GM04504 (cell line): ENCODE measurements at regions not wholly inside any gene's neighbourhood (a gene's known extent, or its start where the extent isn't known, plus 50 kb on each side); places are given as distances from the start of the nearest gene placed in this dataset.
"Not testable (repeated sequence)": the region's sequence is repeated elsewhere in the genome, so short reads cannot be mapped to it uniquely, and the experiment has no call there.

ENCODE experiments used
- DNase-seq: peaks from one replicate; pipeline ENCODE4 v3.0.0-alpha.2; 2012; ENCODE audit warnings: low read depth

DNA sequence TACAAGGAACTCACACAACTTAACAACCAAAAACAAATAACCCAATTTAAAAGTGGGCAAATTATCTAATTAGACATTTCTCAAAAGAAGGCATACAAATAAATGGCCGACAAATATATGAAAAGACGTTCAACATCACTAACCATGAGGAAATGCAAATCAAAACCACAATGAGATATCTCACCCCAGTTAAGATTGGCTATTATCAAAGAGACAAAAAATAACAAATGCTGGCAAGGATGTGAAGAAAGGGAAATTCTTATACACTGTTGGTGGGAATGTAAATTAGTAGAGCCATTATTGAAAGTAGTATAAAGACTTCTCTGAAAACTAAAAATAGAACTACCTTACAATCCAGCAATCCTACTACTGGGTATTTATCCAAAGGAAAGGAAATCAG is 96.7 kb upstream of the SIRPG start:
- DNase-seq = no peak

GRCh38 chr20:1752045-1752444 is 94.5 kb upstream of the SIRPG start:
- no peak for DNase-seq

GRCh38 chr20:1748777-1749176 is 91.2 kb upstream of the SIRPG start:
- DNase-seq = no peak

DNA sequence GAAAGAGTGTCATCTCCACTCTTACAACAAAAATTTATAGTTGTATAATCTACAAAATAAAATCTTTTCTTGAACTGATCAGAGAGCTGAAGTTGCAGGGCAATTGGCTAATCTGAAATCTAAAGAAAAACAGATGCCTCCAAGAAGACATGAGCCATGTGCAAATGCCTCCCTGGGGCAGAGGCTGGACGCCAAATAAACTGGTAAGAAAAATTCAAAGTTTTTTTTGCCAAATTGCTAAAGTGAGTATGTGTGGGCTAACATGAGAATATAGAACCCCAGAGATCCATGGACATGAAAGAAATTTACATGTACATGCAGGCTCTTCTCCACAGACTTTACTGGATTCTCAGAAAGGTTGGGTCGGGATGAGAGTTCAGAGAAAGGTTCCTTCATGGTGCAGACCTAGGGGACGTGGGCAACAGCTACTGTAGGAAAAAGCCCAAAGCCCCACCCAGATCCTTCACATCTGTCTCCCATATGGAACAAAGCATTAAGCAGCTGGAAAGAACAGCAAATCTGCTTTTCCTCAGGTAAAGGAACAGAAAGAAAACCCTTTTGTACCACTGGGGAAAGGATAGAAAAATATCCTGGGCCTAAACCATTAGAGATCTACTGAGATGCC is 90.5 kb upstream of the SIRPG start:
- no peak for DNase-seq

DNA sequence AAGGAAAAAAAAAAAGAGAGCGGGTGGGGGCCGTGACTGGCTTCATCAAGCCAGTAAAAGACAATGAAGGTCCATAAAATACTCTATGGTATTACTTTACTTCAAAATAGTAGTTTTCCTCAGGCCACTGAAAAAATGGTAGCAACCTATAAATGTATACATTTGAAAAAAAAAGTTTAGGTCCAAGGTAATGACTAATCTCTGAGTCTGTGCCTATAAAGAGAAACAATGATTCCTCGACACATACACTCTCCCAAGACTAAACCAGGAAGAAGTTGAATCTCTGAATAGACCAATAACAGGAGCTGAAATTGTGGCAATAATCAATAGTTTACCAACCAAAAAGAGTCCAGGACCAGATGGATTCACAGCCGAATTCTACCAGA is 84.5 kb upstream of the SIRPG start:
- not testable (repeated sequence) for DNase-seq

DNA sequence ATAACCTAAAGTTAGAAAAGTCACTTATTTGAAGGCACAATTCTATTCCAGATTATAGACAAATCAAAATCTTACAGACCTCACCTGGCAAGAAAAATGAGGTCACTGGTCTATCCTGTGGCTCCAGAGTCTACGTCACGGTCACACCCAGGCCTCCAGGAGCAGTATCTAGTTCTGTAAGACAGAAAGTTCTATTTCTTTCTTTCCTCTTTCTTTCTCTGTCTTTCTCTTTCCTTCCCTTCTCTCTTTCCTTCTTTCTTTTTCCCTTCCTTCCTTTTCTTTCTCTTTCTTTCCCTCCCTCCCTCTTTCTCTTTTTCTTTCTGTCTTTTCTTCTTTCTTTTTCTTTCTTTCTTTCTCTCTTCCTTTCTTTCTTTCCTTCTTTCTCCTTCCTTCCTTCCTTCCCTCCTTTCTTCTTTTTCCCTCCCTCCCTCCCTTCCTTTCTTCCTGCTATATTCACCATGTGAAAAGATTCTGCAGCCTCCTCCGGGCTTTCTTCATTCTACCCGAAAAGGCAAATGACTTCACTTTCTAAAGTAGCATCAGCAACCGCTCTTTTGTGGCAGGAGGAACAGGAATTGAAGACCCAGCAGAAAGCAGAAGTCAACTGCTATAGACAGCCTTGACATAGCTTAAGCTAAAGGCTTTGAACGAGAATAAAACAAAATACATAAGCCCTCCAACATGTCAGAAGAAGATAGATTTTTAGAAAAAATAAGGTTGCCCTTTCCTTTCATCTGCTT is 83.9 kb upstream of the SIRPG start:
- no peak for DNase-seq

- DNase-seq = no peak
These were observed 79.6 kb upstream of the SIRPG start for GRCh38 chr20:1737134-1737533.

DNA sequence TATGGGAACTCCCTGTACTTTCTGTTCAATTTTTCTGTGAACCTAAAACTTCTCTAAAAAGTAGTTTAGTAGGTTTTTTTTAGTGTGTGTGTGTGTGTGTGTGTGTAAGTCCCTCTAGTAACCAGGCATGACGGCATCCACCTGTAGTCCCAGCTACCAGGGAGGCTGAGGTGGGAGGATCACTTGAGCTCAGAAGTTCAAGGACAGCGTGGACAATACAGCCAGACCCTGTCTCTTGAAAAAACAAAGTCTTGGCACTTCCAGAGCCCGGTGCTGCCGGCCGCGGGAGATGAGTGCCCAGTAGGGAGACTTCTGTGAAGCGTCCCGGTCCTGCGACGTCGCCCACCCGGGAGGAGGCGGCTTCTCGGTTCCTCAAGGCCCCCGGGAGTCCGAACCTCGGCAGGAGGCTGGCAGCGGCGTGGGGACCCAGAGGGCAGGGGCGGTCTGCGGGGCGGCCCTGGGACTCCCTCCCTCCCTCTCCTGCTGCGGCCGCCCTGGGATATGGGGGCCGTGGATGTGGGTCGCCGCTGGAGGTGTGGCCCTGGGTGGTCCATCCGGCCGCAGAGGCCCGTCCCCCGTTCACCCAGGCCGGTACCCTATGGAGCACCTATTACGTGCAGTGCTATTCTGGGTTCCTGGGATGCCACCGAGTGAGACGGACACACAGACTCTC is 78.0 kb upstream of the SIRPG start:
- DNase-seq = no peak

DNA sequence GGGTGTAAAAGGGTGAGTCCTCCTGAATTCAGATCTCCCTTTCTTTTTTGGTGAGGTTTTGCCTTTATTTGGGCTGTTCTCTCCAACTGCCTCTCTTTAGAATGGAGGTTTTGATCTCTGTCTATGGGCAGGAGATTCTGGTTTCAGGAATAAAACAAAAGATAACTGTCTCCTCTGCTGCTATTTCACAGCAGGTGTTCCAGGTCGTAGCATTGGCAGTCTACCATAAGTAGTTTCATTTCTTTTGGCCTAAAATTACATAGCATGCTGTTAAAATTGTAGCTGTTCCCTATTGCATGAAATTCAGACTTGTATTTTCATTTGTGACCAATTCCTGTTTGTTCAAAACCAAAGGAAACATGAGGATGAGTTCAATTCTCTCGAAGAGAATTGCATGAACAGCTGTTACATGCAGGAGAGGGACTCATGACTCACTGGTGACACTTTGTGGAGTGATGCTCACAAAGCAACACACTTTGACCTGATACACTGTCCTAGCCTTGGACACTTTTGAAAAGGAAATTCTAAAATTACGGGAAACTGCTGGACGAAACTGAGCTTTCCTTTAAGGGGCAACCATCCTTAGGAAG is 76.8 kb upstream of the SIRPG start:
- peak; percentile 22 for DNase-seq

DNA sequence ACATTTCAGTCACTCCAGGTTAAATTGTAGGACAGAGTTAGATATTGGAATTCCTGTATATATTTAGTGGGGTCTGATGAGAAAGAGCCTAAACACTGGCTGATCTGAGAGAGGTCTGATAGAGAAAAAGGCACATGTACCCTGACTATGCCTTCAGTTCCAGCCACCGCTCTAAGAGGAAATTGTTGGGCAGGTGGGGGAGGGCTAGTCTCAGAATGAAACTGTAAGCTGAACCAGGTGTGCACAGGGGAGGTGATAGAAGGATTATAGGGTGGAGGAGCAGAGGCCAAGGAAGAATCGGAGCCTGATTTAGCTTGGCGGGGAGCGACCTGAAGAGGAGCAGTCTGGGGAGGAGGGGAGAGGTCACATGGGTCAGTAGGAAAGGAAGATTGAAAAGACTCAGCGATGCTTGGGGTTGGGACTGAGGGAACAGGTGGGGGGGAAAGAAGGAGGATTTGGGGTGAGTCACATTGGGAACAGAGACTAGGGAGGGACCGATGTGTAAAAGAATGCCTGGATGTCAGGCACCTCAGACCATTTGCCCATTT is 74.3 kb upstream of the SIRPG start:
- DNase-seq = not testable (repeated sequence)

DNA sequence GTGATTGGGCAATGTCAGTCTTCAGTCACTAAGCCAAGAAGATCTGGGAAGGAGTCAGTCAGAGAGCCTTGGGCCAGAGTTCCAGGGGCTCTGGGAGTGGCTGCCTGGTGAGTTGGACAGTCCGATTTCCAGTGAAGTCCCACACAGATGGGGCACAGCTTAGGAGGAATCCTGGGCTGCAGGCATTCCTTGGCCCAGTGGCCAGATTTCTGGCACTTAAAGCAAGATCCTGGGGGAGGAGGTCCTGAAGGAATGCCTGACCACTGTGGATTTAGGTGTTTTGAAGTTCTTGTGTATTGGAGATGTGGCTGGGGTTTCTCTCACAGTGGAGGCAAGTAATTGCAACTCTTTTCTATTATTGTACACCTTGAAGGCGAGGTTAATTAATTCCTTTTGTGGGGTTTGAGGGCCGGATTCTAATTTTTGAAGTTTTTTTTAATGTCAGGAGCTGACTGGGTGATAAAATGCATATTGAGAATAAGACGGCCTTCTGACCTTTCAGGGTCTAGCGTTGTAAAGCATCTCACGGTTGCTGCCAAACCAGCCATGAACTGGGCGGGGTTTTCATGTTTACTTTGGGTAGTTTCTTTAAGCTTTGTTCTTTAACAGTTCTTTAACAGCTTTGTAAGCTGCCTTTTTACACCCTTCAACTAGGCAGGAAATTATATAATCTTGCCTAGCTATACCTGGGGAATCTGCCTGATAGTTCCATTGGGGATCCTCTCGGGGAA is 73.6 kb upstream of the SIRPG start:
- DNase-seq = not testable (repeated sequence)

DNA sequence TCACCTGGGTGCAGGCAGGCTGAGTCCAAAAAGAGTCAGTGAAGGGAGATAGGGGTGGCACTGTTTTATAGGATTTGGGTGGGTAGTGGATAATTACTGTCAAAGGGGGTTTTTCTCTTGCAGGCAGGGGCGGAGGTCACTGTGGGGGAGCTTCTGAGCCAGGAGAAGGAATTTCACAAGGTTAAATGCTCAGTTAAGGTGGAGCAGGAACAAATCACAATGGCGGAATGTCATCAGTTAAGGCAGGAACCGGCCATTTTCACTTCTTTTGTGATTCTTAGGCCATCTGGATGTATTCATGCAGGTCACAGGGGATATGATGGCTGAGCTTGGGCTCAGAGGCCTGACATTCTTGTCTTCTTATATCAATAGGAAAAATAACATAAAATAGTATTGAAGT is 69.7 kb upstream of the SIRPG start:
- not testable (repeated sequence) for DNase-seq

DNA sequence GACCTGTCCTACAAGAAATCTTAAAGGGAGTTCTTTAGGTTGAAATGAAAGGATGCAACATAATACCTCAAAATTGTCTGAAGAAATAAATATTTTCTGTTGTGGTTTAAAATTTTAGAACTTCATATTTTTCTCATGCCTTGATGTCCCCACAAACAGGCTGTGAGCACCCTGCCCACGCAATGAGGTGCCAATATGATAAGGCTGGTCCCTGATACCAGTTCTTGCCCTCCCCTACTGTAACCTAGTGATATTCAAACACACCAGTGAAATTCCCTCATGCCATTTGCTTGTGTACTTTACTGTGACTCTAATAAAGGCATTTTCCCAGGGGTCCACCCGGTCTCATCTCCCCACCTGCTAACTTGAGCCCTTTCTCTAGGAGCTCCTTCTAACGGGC is 67.3 kb upstream of the SIRPG start:
- no peak for DNase-seq

DNA sequence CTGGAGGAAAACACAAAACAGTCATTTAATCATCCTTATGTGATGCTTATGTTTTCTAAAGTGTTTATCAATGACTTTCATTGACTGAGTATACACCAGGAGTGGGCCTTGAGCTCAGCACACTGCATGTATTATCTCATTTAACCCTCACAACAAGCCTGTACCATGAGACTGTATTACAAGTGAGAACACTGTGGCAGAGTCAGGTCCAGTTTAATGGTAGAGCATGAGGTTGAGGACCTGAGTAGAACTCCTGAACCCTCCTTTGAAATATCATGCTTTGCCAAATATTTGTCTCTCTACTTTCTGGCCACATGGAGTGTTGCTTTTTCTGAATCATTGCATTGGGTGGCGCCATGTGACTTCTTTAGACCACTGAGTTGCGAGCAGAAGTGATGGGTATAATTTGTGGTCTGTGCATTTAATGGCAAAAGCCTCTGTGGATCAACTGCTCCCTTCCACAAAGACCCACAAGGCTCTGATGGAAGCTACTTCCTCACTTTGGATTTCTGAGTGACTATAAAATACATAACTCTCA is 65.0 kb upstream of the SIRPG start:
- DNase-seq = no peak

- DNase-seq = no peak
These were observed 64.3 kb upstream of the SIRPG start for GRCh38 chr20:1721687-1722512.

DNA sequence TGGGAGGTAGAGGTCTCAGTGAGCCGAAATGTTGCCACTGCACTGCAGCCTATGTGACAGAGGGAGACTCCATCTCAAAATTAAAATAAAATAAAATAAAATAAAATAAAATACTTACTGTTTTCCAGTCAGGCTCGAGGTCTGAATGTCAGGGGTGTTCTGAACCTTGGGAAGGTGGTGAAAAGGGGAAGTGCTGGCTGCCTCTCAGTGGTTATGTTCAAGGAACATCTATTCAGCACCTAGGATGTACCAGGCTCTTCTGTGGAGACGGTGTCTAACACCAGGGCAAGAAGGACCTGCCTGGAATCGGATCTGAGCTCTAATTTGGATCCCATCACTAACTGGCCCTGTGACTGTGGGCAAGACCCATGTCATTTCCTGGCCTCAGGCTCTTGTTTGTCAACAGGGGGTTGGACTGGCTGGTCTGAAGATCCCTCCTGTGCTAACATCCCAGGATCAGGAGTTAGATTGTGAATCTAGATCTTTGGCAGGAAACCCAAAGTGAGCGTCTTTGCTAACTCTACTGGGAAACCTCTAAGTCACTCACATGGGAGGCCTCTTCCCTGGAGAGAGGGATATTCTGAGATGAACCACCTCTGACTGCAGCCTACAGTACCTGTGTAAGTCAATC is 63.4 kb upstream of the SIRPG start:
- no peak for DNase-seq

GRCh38 chr20:1720226-1720625 is 62.6 kb upstream of the SIRPG start:
- DNase-seq = no peak

DNA sequence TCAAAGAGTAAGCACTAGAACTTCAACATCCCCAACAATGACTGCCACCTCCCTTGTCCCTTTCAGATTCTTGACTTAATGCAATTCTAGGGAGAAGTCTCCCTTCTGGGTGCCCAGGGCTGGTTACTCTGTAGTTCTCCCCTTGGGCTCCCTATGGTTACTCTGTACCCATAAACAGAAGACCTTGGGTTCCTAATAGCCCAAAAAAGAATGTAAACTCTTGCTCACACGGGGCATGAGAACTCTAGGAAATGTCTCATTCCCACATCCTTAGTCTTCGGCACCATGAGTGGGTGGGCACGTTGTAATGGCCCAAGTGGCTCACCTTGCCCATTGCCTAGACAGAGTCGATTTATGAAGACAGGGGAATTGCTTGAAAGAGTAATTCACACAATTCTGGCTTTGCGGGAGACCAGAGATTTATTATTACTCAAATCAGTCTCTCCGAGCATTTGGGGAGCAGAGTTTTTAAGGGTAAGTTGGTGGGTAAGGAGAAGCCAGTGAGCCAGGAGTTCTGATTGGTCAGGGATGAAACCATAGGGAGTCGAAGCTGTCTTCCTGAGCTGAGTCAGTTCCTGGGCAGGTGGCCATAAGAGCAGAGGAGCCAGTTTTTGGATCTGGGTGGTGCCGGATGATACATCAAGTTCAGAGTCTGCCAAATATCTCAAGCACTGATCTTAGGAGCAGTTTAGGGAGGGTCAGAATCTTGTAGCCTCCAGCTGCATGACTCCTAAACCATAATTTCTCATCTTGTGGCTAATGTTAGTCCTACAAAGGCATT is 61.2 kb upstream of the SIRPG start:
- peak; percentile 98 for DNase-seq
